Thoracic aorta (tissue), 2 donors: ENCODE measurements at regions not wholly inside any gene's neighbourhood (a gene's known extent, or its start where the extent isn't known, plus 50 kb on each side); places are given as distances from the start of the nearest gene placed in this dataset.

Experiments used
- ATAC-seq: fragments of 150-250 bp; one replicate; pipeline ENCODE4 v1.8.0; 2017; ENCODE audit warnings: low read depth; ENCODE audit not compliant: insufficient number of reproducible peaks, low FRiP score
- DNase-seq: peaks from one replicate; pipeline ENCODE4 v3.0.0-alpha.2; 2020; ENCODE audit warnings: low spot score
- H3K27ac ChIP-seq, 2 donors: fragments of 200-600 bp; sonication (generic); 1 replicate in 1 of 2; 2 replicates in 1 of 2; pipeline ENCODE4 v1.5.1; 2016; ENCODE audit warnings: mild to moderate bottlenecking in 2 of 2, moderate library complexity in 2 of 2
- H3K27me3 ChIP-seq: fragments of 200-600 bp; sonication (generic); replicated peaks from 2 replicates; pipeline ENCODE4 v1.6.0; 2016; ENCODE audit warnings: mild to moderate bottlenecking; ENCODE audit not compliant: insufficient read depth
- H3K36me3 ChIP-seq: fragments of 200-600 bp; sonication (generic); one replicate; pipeline ENCODE4 v1.5.1; 2016
- H3K4me1 ChIP-seq, 2 donors: fragments of 200-600 bp; sonication (generic); 1 replicate in 1 of 2; 2 replicates in 1 of 2; pipeline versions ENCODE4 v1.5.1 to v1.6.0; 2016; ENCODE audit warnings: low read depth in 2 of 2, mild to moderate bottlenecking in 1 of 2; ENCODE audit not compliant: control insufficient read depth in 1 of 2
- H3K4me3 ChIP-seq: fragments of 200-600 bp; sonication (generic); 2 replicates; pipeline ENCODE4 v1.5.1; 2016; ENCODE audit warnings: mild to moderate bottlenecking
- H3K9me3 ChIP-seq: fragments of 200-600 bp; sonication (generic); 2 replicates; pipeline ENCODE4 v1.5.1; 2016
- TF ChIP-seq, protein P1 (sequence below): fragments of 200-600 bp; sonication (generic); IDR thresholded peaks from one replicate; pipeline ENCODE4 v1.5.1; 2019; ENCODE audit warnings: antibody characterized with exemption

DNA sequence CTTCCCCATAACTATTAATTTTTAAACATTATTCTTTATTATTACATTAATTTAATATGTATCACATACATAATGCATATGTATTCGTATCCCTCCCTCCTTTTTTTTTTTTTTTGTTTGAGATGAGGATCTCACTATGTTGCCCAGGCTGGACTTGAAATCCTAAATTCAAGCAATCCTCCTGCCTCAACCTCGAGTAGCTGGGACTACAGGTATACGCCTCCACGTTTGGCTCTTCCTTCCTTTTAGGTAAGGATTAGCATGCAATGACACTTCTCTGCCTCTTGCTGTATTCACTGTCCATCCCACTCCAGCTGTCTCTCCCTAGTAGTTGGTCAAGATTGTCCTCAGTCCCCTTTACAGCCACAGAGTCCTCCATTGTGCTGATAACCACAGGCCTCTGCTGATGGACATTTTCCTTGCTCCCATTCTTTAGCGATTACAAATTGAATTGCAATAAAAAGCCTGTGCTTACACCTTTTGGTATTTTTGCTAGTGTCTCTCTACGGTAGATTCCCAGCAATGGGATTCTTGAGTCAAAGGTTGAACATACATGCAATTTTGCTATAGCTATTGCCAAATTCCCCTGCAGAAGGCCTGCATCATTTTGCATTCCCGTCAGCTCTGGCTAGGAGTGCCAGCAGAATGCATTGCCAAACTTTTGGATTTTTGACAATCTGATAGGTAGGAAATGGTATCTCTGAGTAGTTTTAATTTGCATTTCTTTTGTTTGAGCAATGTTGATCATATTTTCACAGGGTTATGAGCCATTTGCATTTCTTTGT is 156.6 kb downstream of the SMAD6 start:
- DNase-seq (no peak), ATAC-seq (no peak)
- H3K4me3 ChIP-seq: no peak overlapping the region
- H3K27ac ChIP-seq: no peak overlapping the region
- no peaks in the 10 kb centered on the region for H3K9me3 ChIP-seq
- H3K4me1 ChIP-seq: peaks cover 0 to 11% of the 10 kb centered on the region in 2 donors
- no peaks in the 10 kb centered on the region for H3K36me3 ChIP-seq
- TF ChIP-seq, protein P1, sequence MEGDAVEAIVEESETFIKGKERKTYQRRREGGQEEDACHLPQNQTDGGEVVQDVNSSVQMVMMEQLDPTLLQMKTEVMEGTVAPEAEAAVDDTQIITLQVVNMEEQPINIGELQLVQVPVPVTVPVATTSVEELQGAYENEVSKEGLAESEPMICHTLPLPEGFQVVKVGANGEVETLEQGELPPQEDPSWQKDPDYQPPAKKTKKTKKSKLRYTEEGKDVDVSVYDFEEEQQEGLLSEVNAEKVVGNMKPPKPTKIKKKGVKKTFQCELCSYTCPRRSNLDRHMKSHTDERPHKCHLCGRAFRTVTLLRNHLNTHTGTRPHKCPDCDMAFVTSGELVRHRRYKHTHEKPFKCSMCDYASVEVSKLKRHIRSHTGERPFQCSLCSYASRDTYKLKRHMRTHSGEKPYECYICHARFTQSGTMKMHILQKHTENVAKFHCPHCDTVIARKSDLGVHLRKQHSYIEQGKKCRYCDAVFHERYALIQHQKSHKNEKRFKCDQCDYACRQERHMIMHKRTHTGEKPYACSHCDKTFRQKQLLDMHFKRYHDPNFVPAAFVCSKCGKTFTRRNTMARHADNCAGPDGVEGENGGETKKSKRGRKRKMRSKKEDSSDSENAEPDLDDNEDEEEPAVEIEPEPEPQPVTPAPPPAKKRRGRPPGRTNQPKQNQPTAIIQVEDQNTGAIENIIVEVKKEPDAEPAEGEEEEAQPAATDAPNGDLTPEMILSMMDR: no peak
- no peaks in the 10 kb centered on the region for H3K27me3 ChIP-seq

DNA sequence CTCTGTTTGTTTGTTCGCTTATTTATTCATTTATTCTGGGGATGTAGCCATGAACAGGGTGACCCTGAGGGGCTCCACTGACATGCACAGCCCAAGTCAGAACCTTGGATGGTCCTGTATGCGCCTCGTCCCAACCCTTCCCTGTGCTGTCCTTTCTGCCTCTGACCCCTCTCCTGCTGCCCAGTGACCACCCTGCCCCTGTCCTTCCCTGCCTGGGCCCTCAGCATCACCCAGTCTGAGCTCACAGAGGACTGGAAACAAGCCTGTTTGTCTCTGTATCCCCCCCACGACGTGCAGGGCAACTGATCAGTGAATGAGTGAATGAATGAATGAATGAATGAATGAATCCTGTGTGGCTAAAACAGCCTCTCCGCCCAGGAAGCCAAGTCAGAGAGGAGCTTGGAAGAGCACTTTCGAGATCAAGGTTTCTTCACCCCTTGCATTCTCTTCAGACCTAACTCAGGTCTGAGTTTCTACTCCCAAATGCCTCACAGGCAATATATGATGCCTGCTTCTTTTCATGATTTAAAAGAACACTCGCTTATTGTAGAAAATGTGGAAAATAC is 157.7 kb downstream of the SMAD6 start:
- no peaks in the 10 kb centered on the region for H3K27me3 ChIP-seq
- H3K9me3 ChIP-seq: no peaks in the 10 kb centered on the region
- DNase-seq (no peak), ATAC-seq (no peak)
- no peak overlapping the region for H3K4me3 ChIP-seq
- peaks cover 0 to 11% of the 10 kb centered on the region in 2 donors for H3K4me1 ChIP-seq
- TF ChIP-seq, protein P1: no peak
- no peak overlapping the region for H3K27ac ChIP-seq
- no peaks in the 10 kb centered on the region for H3K36me3 ChIP-seq

DNA sequence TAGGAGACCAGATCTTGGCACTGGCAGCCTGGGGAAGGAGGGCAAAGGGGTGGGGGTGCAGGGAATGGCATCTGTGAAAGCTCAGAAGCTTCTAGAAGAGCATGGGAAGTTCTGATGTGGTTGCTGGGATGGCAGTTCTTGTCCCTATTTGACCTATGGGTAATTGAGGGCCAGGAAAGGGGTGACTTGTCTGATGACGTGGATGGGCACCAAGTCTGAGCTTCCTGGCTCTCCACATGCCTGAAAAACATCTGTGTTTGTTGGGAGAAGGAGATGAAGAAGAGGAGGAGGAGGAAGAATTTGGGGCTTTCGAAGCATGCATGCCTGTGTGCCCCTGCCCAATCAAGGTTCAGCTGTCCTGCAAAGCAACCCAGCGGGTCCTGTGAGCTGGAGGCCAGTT is 158.8 kb downstream of the SMAD6 start:
- DNase-seq: no peak
- no peaks in the 10 kb centered on the region for H3K36me3 ChIP-seq
- no peak for ATAC-seq
- no peaks in the 10 kb centered on the region for H3K9me3 ChIP-seq
- peaks cover 0 to 11% of the 10 kb centered on the region in 2 donors for H3K4me1 ChIP-seq
- TF ChIP-seq, protein P1: no peak
- H3K27ac ChIP-seq: no peak overlapping the region
- H3K4me3 ChIP-seq: no peak overlapping the region
- no peaks in the 10 kb centered on the region for H3K27me3 ChIP-seq

DNA sequence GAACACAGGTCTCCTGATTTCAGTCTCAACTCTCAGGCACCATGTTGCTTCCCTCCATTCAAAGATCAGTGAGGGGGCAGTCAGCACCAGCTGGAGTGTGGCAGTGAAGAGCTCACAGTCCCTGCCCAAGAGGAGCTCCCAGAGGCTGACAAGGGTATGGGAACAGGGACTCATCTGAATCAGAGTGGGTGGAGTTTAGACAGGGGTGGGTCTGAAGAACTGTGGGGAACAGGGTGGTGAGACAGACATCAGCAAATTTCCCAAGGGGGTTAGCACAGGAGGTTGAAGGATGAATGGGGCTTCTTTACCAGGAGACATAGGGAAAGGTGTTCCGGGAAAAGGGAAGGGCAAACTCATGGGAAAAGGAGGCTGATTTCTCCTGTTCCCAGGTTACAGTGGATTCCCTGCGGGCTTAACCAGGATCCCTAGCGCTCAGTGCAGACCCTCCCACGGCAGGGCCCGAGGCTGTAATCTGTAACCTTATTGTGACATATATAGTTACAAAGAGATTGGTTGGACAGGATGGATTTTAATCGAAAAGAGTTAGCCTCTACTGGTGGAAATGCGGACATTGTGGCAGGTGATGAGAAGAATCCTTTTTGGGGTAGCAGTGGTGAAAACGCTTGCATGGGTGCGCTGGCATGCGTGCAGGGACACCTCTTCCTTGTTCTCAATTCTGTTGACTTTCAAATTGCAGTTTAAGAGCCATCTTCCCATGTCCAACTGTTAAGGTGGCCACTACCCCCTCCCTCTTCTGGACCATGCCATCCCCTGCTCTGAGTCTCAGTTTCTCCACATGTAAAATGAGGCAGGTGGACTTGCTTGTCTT is 160.3 kb downstream of the SMAD6 start:
- H3K27me3 ChIP-seq: no peaks in the 10 kb centered on the region
- H3K4me1 ChIP-seq: peaks cover 0 to 11% of the 10 kb centered on the region in 2 donors
- no peak for ATAC-seq
- no peak for DNase-seq
- no peaks in the 10 kb centered on the region for H3K9me3 ChIP-seq
- H3K36me3 ChIP-seq: no peaks in the 10 kb centered on the region
- TF ChIP-seq, protein P1: no peak
- no peak overlapping the region for H3K4me3 ChIP-seq
- no peak overlapping the region for H3K27ac ChIP-seq

DNA sequence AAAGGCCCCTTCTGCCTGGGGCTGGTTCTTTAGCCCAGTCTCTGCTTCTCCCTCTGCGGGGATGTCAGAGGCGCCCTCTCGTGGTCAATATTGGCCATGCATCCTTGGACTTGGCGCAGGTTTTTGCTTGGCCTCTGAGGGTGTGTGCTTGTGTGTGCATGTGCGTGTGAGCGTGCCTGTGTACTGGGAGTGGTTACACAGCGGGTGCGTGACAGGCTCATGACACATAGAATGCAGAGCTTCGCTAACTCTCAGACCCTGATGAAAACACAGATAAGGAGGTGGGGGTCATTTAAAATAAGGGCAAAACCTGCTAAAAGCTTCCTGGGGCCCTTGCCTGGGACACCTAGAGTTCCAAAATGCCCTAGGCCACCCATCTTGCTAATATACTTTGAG is 160.9 kb downstream of the SMAD6 start:
- DNase-seq (peak; percentile 50), ATAC-seq (peak; percentile 8)
- H3K36me3 ChIP-seq: no peaks in the 10 kb centered on the region
- H3K9me3 ChIP-seq: no peaks in the 10 kb centered on the region
- no peaks in the 10 kb centered on the region for H3K27me3 ChIP-seq
- TF ChIP-seq, protein P1: peak; percentile 90
- no peak overlapping the region for H3K4me3 ChIP-seq
- H3K27ac ChIP-seq: no peak overlapping the region
- peaks cover 0 to 11% of the 10 kb centered on the region in 2 donors for H3K4me1 ChIP-seq
